ENCODE measurements at regions not wholly inside any gene's neighbourhood (a gene's known extent, or its start where the extent isn't known, plus 50 kb on each side); places are given as distances from the start of the nearest gene placed in this dataset.

- TF ChIP-seq AHDC1 (CRISPR knock-in tag; IDR thresholded peaks at IDR 0.05; ENCODE audit: borderline replicate concordance) (0 out of 2 replicates have a peak, but pooled peaks have one; percentile 3), LRRFIP1 (CRISPR knock-in tag; conservative IDR thresholded peaks at IDR 0.05) (no peak), SRF (IDR thresholded peaks at IDR 0.05; ENCODE audit: low read depth, low read length) (no peak), SOX13 (IDR thresholded peaks at IDR 0.05) (no peak), SOX13 (CRISPR knock-in tag; conservative IDR thresholded peaks at IDR 0.05 in 1 of 2, IDR thresholded peaks at IDR 0.05 in 1 of 2) (peak in 1 of 2 experiments; percentile 56; a peak in 1 of 4 replicates), ZSCAN9 (CRISPR knock-in tag; IDR thresholded peaks at IDR 0.05; ENCODE audit: borderline replicate concordance) (no peak), ZNF776 (CRISPR knock-in tag; IDR thresholded peaks at IDR 0.05) (no peak), ZNF546 (CRISPR knock-in tag; conservative IDR thresholded peaks at IDR 0.05) (no peak), TSC22D2 (CRISPR knock-in tag; IDR thresholded peaks at IDR 0.05; ENCODE audit: borderline replicate concordance) (no peak), RNF219 (CRISPR knock-in tag; IDR thresholded peaks at IDR 0.05) (0 out of 2 replicates have a peak, but pooled peaks have one; percentile 19), ZNF253 (CRISPR knock-in tag; IDR thresholded peaks at IDR 0.05; ENCODE audit: borderline replicate concordance) (no peak)
Observed at GRCh38 chr2:226656367-226656766, 143.3 kb downstream of the IRS1 start (continued).
